PC-3 (cell line): ENCODE measurements at regions not wholly inside any gene's neighbourhood (a gene's known extent, or its start where the extent isn't known, plus 50 kb on each side); places are given as distances from the start of the nearest gene placed in this dataset.

Source experiments
- CTCF ChIP-seq: fragments of 300-600 bp; sonication (generic); conservative IDR thresholded peaks from 2 replicates; pipeline ENCODE4 v1.5.1; 2017; ENCODE audit warnings: antibody characterized with exemption, low read depth, mild to moderate bottlenecking, low read length
- EZH2phosphoT487 ChIP-seq: fragments of 300-600 bp; sonication (generic); IDR thresholded peaks from 2 replicates; pipeline ENCODE4 v1.6.1; 2018; ENCODE audit warnings: mild to moderate bottlenecking, antibody characterized with exemption, low read length, borderline replicate concordance

- TF ChIP-seq EZH2phosphoT487 (no peak), CTCF (no peak)
These were observed 182.7 kb upstream of the MKLN1 start for GRCh38 chr7:131145026-131145425.
